ENCODE measurements at regions not wholly inside any gene's neighbourhood (a gene's known extent, or its start where the extent isn't known, plus 50 kb on each side); places are given as distances from the start of the nearest gene placed in this dataset.

GRCh38 chr14:76599559-76600287 is 161.5 kb upstream of the VASH1 start:
- DNase-seq (ENCODE audit: low read depth in 1 of 2, low spot score in 1 of 2): no peak

DNA sequence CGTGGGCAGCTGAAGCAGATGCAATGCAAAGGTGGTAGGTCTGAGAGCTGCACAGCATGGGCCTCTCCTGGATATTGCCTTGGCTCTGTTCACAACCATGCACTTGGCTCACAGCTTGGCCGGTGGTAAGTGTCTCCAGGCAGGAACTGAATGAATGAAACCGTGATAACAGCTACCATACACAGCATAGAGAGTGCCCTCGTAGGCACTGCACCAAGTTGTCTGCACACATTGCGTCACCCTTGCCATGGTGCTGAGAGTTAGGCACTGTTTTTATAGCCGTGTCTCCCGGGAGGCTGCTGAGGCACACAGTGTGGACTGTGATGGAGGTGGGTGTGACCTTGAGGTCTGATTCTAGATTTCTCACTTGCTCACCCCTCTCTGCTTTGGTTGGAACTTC is 157.6 kb upstream of the VASH1 start:
- no peak for DNase-seq (ENCODE audit: low read depth in 1 of 2, low spot score in 1 of 2)

DNA sequence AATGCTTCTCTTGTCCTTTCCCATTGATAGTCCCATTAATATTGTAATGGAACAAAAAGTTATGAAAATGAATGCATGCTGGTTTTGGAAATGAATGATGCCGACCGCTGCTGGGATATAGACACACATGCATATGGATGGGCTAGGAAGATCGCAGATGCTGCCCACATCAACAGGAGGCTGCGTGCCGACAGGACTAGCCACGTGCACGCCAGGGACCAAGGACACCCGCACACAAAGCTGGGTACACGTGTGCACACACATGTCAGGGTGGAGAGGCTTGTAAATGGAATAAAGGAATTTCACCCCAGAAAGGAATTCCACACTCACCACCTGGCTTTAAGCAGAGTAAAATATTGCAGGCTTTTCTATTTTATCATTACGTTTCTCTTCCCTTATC is 153.8 kb upstream of the VASH1 start:
- no peak for DNase-seq (ENCODE audit: low read depth in 1 of 2, low spot score in 1 of 2)

DNA sequence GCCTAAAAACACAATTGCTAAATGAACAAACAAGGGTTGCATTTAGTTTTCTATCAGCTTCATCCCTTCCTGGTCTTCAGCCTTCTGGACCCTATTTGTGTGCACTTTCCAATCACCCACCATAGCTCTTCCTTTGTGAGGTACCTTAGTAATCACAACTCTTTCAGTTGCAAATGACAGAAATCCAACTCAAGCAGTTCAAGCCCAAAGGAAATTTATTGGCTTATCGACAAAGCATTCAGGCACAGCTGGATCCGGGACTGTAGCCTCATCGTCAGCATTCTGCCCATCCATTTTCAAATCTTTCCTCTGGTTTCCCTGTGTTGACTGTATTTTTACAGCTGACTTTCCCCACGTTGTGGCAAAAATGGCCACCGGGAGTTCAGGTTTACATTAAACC is 148.6 kb upstream of the VASH1 start:
- DNase-seq (ENCODE audit: low read depth in 1 of 2, low spot score in 1 of 2): no peak

DNA sequence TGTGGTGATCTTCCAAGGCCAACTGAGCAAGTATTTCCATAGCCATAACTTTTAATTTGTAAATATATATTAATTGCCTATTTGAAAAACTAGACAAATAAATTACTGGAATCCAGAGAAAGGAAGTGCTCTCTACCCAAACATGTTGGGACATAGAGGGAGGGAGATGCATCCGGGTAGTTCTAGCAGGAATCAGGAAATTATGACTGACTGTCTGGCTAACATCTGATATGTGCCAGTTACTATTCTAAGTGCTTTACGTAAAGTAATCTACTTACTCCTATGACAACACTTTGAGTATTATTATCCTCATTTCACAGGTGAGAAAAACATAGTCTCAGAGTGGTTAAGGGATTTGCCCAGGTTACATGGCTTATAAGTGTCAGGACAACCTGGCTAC is 147.7 kb upstream of the VASH1 start:
- no peak for DNase-seq (ENCODE audit: low read depth in 1 of 2, low spot score in 1 of 2)

GRCh38 chr14:76615331-76615730 is 145.9 kb upstream of the VASH1 start:
- DNase-seq (ENCODE audit: low read depth in 1 of 2, low spot score in 1 of 2): no peak

GRCh38 chr14:76617440-76617839 is 143.8 kb upstream of the VASH1 start:
- DNase-seq (ENCODE audit: low read depth in 1 of 2, low spot score in 1 of 2): no peak

DNA sequence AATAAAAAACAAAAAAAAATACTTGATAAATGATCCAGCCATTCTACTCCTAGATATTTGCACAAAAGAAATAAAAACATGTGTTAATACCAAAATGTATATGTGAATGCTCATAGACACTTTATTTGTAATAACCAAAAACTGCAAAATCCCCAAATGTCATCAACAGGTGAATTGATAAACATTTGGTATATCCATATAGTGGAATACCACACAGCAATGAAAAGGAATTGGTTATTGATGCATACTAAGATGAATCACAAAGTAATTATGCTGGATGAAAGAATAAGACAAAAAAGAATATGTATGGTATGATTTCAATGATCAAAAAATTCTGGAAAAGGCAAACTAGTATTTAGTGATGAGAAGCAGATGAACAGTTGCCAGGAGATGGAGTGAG is 124.7 kb upstream of the VASH1 start:
- DNase-seq (ENCODE audit: low read depth in 1 of 2, low spot score in 1 of 2): no peak

DNA sequence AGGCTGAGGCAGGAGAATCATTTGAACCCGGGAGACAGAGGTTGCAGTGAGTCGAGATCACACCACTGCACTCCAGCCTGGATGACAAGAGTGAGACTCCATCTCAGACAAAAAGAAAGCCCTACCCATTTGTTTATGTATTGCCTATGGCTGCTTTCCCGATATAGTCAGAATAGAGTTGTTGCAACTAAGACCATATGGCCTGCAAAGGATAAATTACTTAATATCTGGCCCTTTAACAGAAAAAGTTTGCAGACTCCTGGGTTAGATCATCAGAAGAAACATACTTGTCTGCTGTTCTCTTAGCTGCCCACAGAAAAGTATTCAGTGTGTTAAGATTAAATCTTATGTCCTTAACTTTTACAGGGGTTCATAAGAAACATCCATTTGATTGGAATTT is 122.4 kb upstream of the VASH1 start:
- no peak for DNase-seq (ENCODE audit: low read depth in 1 of 2, low spot score in 1 of 2)

GRCh38 chr14:76639606-76640229 is 121.5 kb upstream of the VASH1 start:
- DNase-seq (ENCODE audit: low read depth in 1 of 2, low spot score in 1 of 2): no peak

GRCh38 chr14:76640923-76641395 is 120.3 kb upstream of the VASH1 start:
- DNase-seq (ENCODE audit: low read depth in 1 of 2, low spot score in 1 of 2): no peak

DNA sequence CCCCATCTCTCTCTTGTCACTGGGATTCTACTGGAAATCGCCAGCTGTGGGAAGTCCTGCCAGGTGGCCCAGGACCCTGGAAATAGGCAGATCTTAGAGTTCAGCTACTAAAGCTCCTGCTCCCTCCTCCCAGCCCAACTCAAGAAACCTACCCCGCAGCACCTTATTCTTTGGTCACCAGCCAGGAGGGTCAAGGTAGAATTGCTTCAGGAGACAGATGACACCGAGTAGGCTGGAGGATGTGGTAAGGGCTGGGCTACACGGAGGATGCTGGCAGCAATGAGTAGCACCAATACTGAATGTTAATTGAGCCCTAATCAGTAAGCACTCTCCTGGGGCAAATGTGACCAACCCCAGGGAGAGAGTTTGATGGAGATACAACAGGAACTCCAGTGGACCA is 119.7 kb upstream of the VASH1 start:
- no peak for DNase-seq (ENCODE audit: low read depth in 1 of 2, low spot score in 1 of 2)

DNA sequence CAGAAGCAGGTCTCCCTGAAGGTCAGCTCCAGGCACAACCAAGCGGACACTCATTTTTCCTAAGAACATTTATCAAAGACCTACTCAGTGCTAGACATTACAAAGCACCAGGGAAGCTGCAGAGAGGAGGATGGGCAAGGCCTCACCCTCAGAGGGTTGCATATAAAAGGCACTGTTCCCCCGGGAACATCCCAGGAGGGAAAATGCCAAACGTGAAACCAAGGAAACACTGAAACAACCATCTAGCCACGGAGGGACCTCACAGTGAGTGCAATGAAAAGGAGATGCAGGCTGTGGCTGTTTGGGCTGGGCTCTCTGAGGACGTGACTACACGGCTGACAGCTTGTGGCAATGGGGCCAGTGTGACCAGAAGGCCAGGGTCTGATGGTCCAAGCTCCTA is 117.4 kb upstream of the VASH1 start:
- no peak for DNase-seq (ENCODE audit: low read depth in 1 of 2, low spot score in 1 of 2)

GRCh38 chr14:76644855-76645518 is 116.3 kb upstream of the VASH1 start:
- DNase-seq (ENCODE audit: low read depth in 1 of 2, low spot score in 1 of 2): no peak

GRCh38 chr14:76647697-76648298 is 113.5 kb upstream of the VASH1 start:
- peak in 1 of 2 donors; percentile 9 for DNase-seq (ENCODE audit: low read depth in 1 of 2, low spot score in 1 of 2)

- DNase-seq (ENCODE audit: low read depth in 1 of 2, low spot score in 1 of 2): no peak
Measured at GRCh38 chr14:76651410-76652055, 109.7 kb upstream of the VASH1 start.

- DNase-seq (ENCODE audit: low read depth in 1 of 2, low spot score in 1 of 2): no peak
Measured at GRCh38 chr14:76653875-76654572, 107.2 kb upstream of the VASH1 start.

GRCh38 chr14:76654573-76655108 is 106.6 kb upstream of the VASH1 start:
- DNase-seq (ENCODE audit: low read depth in 1 of 2, low spot score in 1 of 2): no peak

GRCh38 chr14:76655331-76655730 is 105.9 kb upstream of the VASH1 start:
- DNase-seq (ENCODE audit: low read depth in 1 of 2, low spot score in 1 of 2): no peak

GRCh38 chr14:76656592-76656991 is 104.7 kb upstream of the VASH1 start:
- DNase-seq (ENCODE audit: low read depth in 1 of 2, low spot score in 1 of 2): no peak

DNA sequence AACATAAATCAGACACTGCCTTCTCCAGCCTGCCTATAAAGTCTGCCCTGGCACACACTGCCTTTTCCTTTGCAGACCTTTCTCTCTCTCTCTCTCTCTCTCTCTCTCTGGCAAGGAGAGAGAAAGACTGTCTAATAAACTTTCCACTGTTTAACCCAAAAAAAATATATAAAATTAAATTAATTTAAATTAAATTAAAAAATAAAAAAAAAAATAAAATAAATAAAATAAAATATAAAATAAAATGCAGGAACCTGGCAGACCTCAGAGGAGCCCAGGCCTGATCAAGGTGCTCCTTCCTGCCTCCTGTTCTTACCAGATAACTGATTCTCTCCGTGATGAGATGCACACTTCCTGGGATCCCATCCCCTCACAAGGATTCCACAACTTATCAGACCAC is 103.9 kb upstream of the VASH1 start:
- DNase-seq (ENCODE audit: low read depth in 1 of 2, low spot score in 1 of 2): no peak
